ENCODE measurements at regions not wholly inside any gene's neighbourhood (a gene's known extent, or its start where the extent isn't known, plus 50 kb on each side); places are given as distances from the start of the nearest gene placed in this dataset.

- DNase-seq (ENCODE audit: low spot score, unreplicated experiment) = no peak
- no peaks in the 10 kb centered on the region for H3K36me3 Mint-ChIP-seq (ENCODE audit: insufficient read depth)
- peaks cover 4% of the 10 kb centered on the region for H3K4me1 Mint-ChIP-seq (ENCODE audit: low read depth)
- peaks cover 40% of the 10 kb centered on the region for H3K27me3 Mint-ChIP-seq
- TF ChIP-seq CTCF (IDR thresholded peaks at IDR 0.05; ENCODE audit: unreplicated experiment) = no peak
- H3K9me3 Mint-ChIP-seq (ENCODE audit: low read depth) = no peaks in the 10 kb centered on the region
- no peak overlapping the region for H3K27ac Mint-ChIP-seq
- no peak overlapping the region for H3K4me3 Mint-ChIP-seq (ENCODE audit: low read depth)
Measured at GRCh38 chr11:19337779-19338178, 97.0 kb upstream of the E2F8 start.

- Mint-ChIP-seq H3K36me3 (ENCODE audit: insufficient read depth) (no peaks in the 10 kb centered on the region), H3K9me3 (ENCODE audit: low read depth) (no peaks in the 10 kb centered on the region), H3K27me3 (peaks cover 41% of the 10 kb centered on the region), H3K4me3 (ENCODE audit: low read depth) (no peak overlapping the region), H3K4me1 (ENCODE audit: low read depth) (no peaks in the 10 kb centered on the region), H3K27ac (no peak overlapping the region)
- DNase-seq (ENCODE audit: low spot score, unreplicated experiment) = no peak
- TF ChIP-seq CTCF (IDR thresholded peaks at IDR 0.05; ENCODE audit: unreplicated experiment) = no peak
Measured at GRCh38 chr11:19336331-19336730, 95.6 kb upstream of the E2F8 start.

- H3K9me3 Mint-ChIP-seq (ENCODE audit: low read depth) = no peaks in the 10 kb centered on the region
- no peaks in the 10 kb centered on the region for H3K4me1 Mint-ChIP-seq (ENCODE audit: low read depth)
- H3K27me3 Mint-ChIP-seq = peaks cover 32% of the 10 kb centered on the region
- no peak for TF ChIP-seq CTCF (IDR thresholded peaks at IDR 0.05; ENCODE audit: unreplicated experiment)
- no peak overlapping the region for H3K27ac Mint-ChIP-seq
- H3K4me3 Mint-ChIP-seq (ENCODE audit: low read depth) = no peak overlapping the region
- H3K36me3 Mint-ChIP-seq (ENCODE audit: insufficient read depth) = no peaks in the 10 kb centered on the region
- DNase-seq (ENCODE audit: low spot score, unreplicated experiment) = no peak
Measured at GRCh38 chr11:19332476-19332875, 91.7 kb upstream of the E2F8 start.

- H3K27ac Mint-ChIP-seq = no peak overlapping the region
Measured at GRCh38 chr11:19330416-19330815, 89.7 kb upstream of the E2F8 start.

DNA sequence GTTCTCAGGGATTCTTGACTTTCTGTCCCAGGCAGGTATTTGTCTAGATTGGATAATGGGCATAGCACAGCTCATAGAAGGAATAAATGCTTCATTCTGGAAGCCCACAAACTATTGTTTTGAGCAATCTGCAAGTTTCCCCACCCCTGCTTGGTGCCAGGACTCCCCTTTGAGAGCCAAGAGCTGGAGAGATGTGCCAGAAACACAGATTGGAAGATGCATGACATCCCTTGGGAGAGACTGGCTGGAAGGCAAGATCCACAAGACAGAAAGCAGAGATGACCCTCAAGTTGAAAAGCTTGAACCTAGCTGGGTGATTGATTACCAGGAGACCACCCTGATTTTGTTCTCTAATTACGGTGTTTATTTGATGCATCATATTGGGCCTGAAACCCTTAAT, 89.2 kb upstream of the E2F8 start:
- no peak overlapping the region for H3K4me3 Mint-ChIP-seq (ENCODE audit: low read depth)
- no peak for DNase-seq (ENCODE audit: low spot score, unreplicated experiment)
- peaks cover under 1% of the 10 kb centered on the region for H3K9me3 Mint-ChIP-seq (ENCODE audit: low read depth)
- H3K27ac Mint-ChIP-seq = no peak overlapping the region
- no peaks in the 10 kb centered on the region for H3K4me1 Mint-ChIP-seq (ENCODE audit: low read depth)
- H3K36me3 Mint-ChIP-seq (ENCODE audit: insufficient read depth) = no peaks in the 10 kb centered on the region
- H3K27me3 Mint-ChIP-seq = peaks cover 32% of the 10 kb centered on the region
- no peak for TF ChIP-seq CTCF (IDR thresholded peaks at IDR 0.05; ENCODE audit: unreplicated experiment)

More at GRCh38 chr11:19330416-19330815, 89.7 kb upstream of the E2F8 start:
- TF ChIP-seq CTCF (IDR thresholded peaks at IDR 0.05; ENCODE audit: unreplicated experiment) = no peak
- Mint-ChIP-seq H3K9me3 (ENCODE audit: low read depth) (no peaks in the 10 kb centered on the region), H3K27me3 (peaks cover 32% of the 10 kb centered on the region), H3K4me1 (ENCODE audit: low read depth) (no peaks in the 10 kb centered on the region), H3K4me3 (ENCODE audit: low read depth) (no peak overlapping the region), H3K36me3 (ENCODE audit: insufficient read depth) (no peaks in the 10 kb centered on the region)
- DNase-seq (ENCODE audit: low spot score, unreplicated experiment) = no peak

All from progenitor cell of endocrine pancreas (in vitro differentiated cells).